ENCODE measurements at regions not wholly inside any gene's neighbourhood (a gene's known extent, or its start where the extent isn't known, plus 50 kb on each side); places are given as distances from the start of the nearest gene placed in this dataset.
"Not testable (repeated sequence)": the region's sequence is repeated elsewhere in the genome, so short reads cannot be mapped to it uniquely, and the experiment has no call there.

DNA sequence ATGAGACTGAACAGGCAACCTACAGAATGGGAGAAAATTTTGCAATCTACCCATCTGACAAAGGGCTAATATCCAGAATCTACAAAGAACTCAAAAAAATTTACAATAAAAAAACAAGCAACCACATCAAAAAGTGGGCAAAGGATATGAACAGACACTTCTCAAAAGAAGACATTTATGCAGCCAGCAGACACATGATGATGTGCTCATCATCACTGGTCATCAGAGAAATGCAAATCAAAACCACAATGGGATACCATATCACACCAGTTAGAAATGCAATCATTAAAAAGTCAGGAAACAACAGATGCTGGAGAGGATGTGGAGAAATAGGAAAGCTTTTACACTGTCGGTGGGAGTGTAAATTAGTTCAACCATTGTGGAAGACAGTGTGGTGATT is 51.7 kb upstream of the PAXBP1 start:
- intact Hi-C loops (cut with micrococcal nuclease), result not testable (repeated sequence)

DNA sequence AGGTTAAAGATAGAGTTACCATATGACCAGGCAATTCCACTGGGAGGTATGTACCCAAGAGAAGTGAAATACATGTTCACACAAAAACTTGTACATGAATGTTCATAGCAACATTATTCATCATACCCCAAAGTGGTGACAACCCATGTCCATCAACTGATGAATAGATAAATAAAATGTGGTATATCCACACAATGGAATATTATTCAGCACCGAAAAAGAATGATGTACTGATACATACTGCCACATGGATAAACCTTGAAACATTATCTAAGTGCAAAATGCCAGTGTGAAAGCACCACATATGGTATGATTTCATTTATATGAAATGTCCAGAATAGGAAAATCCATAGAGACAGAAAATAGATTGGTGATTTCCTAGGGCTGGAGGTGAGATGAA is 53.4 kb upstream of the PAXBP1 start:
- Histone ChIP-seq H3K27ac (replicated peaks) (no peak overlapping the region), H3K36me3 (no peaks in the 10 kb centered on the region), H3K27me3 (ENCODE audit: low read depth) (no peaks in the 10 kb centered on the region), H3K4me1 (no peaks in the 10 kb centered on the region), H3K9me3 (replicated peaks) (peaks cover 4% of the 10 kb centered on the region), H3K4me3 (no peak overlapping the region)
- intact Hi-C loops (cut with micrococcal nuclease), result no loop called here
- TF ChIP-seq CTCF (IDR thresholded peaks at IDR 0.05; ENCODE audit: borderline replicate concordance), result no peak
- no peak for DNase-seq

More for the DNA sequence above, 51.7 kb upstream of the PAXBP1 start:
- not testable (repeated sequence) for H3K27me3 ChIP-seq (ENCODE audit: low read depth); H3K27ac ChIP-seq (replicated peaks); H3K36me3 ChIP-seq; H3K9me3 ChIP-seq (replicated peaks); DNase-seq; H3K4me3 ChIP-seq; H3K4me1 ChIP-seq

- Histone ChIP-seq H3K4me1 (no peaks in the 10 kb centered on the region), H3K4me3 (no peak overlapping the region), H3K9me3 (replicated peaks) (peaks cover 4% of the 10 kb centered on the region), H3K27me3 (ENCODE audit: low read depth) (no peaks in the 10 kb centered on the region), H3K36me3 (no peaks in the 10 kb centered on the region), H3K27ac (replicated peaks) (no peak overlapping the region)
- intact Hi-C loops (cut with micrococcal nuclease), result no loop called here
- TF ChIP-seq CTCF (IDR thresholded peaks at IDR 0.05; ENCODE audit: borderline replicate concordance), result peak; percentile 62
- DNase-seq, result no peak
These were observed 55.0 kb upstream of the PAXBP1 start for GRCh38 chr21:32826329-32827167.

DNA sequence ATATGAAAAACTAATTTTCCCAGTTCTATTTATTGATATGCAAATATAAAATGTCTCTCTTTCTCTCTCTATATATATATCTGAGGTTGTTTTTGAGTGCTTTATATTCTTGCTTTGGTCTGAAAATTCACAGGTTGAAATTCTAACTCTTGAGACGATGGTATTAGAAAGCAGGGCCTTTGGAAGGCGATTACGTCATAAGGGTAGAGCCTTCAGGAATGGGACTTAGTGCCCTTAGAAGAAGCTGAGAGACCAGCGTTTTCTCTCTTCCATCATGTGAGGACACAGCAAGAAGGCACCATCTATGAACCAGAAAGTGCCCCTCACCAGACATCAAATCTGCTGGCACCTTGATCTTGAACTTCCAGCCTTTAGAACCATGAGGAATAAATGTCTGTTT is 57.4 kb upstream of the PAXBP1 start:
- TF ChIP-seq CTCF (IDR thresholded peaks at IDR 0.05; ENCODE audit: borderline replicate concordance), result no peak
- intact Hi-C loops (cut with micrococcal nuclease), result no loop called here

GRCh38 chr21:32829504-32829903 is 57.9 kb upstream of the PAXBP1 start:
- no peak for DNase-seq
- TF ChIP-seq CTCF (IDR thresholded peaks at IDR 0.05; ENCODE audit: borderline replicate concordance), result no peak
- Histone ChIP-seq H3K4me3 (no peak overlapping the region), H3K36me3 (no peaks in the 10 kb centered on the region), H3K27ac (replicated peaks) (no peak overlapping the region), H3K27me3 (ENCODE audit: low read depth) (no peaks in the 10 kb centered on the region), H3K4me1 (no peaks in the 10 kb centered on the region), H3K9me3 (replicated peaks) (peaks cover 4% of the 10 kb centered on the region)
- intact Hi-C loops (cut with micrococcal nuclease), result no loop called here

More for the DNA sequence above, 57.4 kb upstream of the PAXBP1 start:
- no peak for DNase-seq
- Histone ChIP-seq H3K9me3 (replicated peaks) (peaks cover 4% of the 10 kb centered on the region), H3K4me3 (no peak overlapping the region), H3K27me3 (ENCODE audit: low read depth) (no peaks in the 10 kb centered on the region), H3K4me1 (no peaks in the 10 kb centered on the region), H3K36me3 (no peaks in the 10 kb centered on the region), H3K27ac (replicated peaks) (no peak overlapping the region)

- DNase-seq; H3K27me3 ChIP-seq (ENCODE audit: low read depth): not testable (repeated sequence)
- intact Hi-C loops (cut with micrococcal nuclease), result loop anchor here (10.0 kb wide), 2 partner anchors 543 to 613 kb away; no protein-coding TSS in a partner anchor
These were observed 60.2 kb upstream of the PAXBP1 start for GRCh38 chr21:32831779-32832178.

More at GRCh38 chr21:32831779-32832178, 60.2 kb upstream of the PAXBP1 start:
- H3K4me3 ChIP-seq; H3K4me1 ChIP-seq; H3K36me3 ChIP-seq; H3K9me3 ChIP-seq (replicated peaks); H3K27ac ChIP-seq (replicated peaks): not testable (repeated sequence)
